GM19328 (cell line): ENCODE measurements at regions not wholly inside any gene's neighbourhood (a gene's known extent, or its start where the extent isn't known, plus 50 kb on each side); places are given as distances from the start of the nearest gene placed in this dataset.

Experiments
- ATAC-seq: cut with Tn5 transposase; IDR thresholded peaks from one replicate; pipeline ENCODE4 v1.9.1; 2021; ENCODE audit warnings: mild to moderate bottlenecking, moderate library complexity; ENCODE audit not compliant: unreplicated experiment

DNA sequence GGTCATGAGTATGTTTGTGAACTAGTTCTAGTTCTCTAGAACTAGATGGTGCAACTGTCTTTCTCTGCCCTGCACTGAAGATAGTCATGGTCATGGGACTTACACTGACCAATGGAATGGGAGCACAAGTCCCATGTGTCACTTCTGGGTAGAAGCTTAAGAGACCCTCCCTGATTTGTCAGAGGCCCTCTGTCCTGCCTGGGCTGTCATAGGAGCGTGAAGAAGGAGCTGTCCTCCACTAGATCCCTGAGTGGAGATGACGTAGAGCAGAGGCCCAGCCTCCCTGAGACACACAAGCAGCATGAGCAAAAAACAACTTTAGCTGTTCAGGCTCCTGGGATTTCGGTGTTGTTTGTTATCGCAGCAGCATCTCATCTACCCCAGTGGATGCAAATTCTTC, 514.5 kb downstream of the PREX1 start:
- ATAC-seq = no peak

DNA sequence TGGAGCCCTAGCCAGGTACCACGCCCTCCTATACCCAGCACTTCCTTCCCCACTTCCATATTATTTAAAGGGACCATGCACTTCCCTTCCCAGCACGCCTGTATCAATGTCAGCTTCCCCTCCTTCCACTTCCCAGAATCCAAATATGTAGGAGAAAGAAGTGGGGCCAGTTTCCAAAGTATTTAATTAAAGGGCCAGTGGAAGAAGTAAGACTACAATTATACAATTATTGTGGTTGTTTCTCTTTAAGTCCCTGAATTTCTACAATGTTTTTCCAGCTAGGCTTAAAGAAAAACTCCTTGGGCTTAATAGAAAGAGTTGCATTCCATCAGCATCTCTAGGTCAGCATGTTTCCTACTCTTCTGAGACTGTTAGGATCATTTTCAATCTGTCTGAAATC, 515.8 kb downstream of the PREX1 start:
- ATAC-seq = no peak

DNA sequence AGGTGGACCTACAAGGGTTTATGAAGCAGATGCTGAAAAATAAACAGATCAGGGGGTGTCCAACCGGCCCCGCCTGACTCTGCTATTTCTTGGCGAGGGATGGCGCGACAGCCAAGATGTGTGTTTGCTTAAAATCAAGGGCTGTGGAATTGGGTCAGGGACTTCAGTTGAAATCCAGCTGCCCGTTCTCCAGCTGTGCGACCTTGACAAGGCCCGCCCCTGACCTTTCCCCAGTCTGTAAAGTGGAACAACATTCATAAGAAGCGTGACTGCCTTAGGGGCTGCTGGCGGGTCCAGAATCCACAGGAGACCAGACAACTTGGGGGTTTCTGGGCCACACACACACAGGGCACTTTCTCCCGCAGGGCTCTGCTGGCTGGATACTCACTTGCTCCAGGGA, 517.5 kb downstream of the PREX1 start:
- ATAC-seq = no peak

DNA sequence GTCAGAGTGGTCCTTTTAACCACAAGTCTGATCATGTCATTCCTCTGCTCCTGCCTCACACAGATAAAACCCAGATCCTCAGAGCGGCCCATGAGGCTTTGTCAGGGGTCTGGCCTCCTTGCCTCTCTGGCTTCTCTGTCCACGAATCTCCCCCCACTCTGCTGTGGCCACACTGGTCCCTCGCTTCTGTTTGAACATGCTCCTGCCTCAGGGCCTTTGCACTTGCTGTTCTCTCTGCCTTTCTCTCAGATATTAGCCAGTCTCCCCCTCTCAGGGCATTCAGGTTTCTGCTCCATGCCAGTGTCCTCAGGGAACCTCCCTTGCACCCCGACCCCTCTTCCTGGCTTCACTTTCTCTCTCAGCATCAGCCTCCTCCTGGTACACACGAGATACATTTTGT, 518.5 kb downstream of the PREX1 start:
- no peak for ATAC-seq

DNA sequence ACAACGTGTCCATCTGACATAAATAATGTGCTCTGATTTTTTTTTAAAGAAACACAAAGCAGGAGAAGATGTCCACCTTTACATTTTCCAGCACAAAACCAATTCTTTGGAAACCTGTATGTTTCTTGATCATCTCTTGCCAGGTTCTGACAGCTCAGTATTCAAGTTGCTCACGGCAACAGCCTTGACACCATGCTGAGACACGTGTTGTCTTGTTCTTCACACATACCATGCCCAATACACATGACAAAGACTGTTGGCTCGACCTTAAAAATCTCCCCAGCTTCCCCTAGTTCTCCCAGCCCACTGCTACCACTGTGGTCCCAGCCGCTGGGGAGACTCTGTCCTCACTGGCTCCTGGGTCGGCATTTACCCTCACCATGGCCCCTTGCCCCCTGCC, 518.9 kb downstream of the PREX1 start:
- ATAC-seq = no peak

DNA sequence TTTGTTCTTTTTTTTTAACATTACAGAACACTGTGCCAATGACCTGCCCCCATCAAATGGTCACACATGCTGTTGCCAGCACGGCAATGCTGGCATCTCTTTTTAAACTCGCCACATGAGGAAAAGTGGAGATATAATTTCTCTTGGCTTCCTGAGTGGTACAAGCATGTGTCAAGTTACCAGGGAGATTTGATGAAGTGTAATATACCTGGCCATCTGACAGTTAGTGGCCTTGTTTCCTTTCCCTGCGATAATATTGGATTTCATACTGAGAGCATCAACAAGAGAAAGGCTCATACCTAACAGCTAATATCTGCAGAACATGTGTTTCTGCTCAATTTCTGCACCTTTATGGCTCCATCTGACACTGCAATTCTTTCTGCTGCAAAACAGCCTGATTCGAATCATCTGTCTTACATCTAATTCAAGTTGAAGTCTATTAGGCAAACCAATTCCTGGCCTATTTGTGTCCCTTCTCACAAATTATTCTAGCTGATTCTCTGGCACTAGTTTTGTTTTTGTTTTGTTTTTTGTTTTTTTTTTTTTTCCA, 519.5 kb downstream of the PREX1 start:
- no peak for ATAC-seq

DNA sequence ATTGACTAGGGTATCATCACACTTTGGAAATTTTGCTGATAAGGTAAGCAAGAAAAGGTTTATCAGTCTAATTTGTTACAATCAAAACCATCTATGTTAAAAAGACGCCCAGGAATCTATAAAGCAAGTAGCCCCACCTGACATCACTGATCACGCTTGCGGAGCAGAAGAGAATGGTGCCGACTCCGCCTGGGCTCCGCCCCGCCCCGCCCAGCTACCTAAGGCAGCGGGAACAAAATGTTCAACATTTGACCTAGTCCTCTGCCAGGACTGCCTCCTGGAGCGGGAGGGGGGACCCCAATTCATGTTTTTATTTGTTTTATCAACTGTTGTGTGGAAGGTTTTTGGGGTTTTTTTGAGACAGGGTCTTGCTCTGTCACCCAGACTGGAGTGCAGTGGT, 520.5 kb downstream of the PREX1 start:
- ATAC-seq = no peak

DNA sequence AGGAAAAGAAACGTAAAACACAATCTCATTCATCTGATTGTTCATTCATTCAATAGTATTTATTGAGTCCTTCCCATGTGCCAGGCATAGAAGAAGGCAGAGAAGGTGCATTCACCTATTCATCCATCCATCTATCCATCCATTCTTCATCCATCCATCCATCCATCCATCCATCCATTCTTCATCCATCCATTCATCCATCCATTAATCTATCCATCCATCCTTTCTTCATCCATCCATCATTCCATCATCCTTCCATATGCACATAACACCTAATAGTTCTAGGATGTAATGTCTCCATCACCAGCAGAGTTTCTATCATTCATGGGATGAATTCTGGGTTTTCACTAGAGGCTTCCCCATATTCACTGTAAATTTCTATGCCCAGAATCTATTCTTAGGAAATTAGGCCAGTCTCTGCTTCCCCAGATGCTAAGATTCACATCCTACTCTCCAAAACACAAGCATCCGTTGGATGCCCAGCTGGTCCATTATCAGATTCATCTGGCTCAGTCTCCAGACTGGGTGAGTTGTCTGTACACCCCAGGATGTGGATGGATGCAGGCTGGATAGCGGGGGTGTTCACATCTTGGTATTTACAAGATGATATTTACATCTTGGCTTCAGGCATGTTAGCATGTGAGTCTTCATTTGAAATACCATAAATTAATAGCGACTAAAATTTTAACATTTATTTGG, 517.7 kb upstream of the SULF2 start:
- ATAC-seq = no peak

DNA sequence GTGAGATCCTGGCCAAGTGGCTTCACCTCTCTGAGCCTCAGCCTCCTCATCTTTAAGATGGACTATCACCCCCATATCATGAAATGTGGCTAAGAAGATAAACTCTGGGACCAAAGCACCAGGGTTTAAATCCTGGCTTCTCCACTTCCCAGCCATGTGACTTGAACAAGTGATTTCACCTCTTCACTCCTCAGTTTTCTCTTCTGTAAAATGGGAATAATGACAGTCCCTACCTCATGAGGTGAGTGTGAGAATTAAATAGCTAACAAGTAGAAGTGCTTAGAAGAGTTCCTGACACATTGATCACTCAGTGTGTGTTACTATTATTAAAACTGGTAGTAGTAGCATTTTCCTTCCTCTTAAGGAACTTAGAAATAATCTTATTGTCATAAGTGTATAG, 516.9 kb upstream of the SULF2 start:
- no peak for ATAC-seq

DNA sequence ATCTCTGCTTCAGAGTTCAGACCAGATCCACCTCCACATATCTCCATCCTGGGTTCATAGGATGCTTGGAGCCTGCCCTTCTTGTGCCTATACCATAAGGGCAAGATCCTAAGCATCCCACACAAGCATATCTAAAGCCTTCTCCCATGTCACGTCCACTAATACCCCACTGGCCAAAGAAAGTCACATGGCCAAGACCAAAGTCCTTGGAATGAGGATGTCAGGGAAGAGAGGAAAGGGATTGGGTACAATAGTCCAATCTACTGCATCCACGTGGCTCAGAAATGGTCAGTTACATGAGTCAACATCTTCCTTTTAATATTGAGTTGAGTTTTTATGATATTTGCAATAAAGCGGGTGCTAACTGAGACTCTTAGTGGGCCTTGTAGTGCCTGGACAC, 515.9 kb upstream of the SULF2 start:
- no peak for ATAC-seq

DNA sequence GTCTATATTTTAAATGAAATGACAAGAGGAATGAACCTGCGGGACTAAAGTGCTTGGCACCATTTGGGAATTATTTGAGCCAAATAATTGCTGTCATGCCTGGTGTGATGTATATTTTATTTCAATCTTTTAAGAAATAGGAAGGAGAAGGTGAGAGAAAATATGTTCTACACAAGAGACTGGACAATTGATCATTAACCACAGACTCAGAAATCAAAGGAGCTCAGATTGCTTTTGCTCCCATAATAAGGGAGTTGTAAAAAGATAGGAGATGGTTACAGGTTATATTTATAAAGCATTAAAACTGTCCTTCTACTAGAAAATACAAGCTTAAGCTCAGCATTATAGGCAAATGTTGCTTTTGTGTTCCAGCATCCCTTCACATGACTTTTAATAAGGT, 515.2 kb upstream of the SULF2 start:
- no peak for ATAC-seq

DNA sequence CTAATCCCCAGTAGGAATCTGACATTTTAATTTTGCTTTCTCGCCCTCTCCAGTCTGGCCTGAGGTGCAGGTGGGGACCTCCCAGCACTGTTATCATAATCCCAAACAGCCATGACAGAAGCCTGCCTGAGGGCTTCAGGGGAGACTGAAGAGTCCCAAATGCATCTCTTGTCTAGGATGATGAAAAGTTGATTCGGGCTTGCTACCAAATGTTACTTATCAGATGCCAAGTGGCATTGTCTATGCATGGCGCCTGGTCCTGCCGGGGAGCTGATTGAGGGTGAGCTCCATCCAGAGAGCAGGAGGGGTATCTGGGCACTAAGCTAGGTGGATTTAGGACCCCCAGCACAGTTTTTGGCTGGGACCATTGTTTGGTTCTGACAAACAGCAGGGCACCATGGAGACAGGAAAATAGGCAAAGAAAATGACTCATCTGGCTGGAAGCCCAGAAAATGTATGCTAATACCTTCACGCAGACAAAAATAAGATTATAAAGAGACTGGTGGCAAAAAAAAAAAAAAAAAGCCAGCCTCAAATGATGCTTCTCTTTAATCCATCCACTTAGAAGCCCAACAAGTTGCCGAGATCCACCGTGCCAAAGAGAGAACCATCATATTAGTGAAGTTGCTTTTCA, 513.7 kb upstream of the SULF2 start:
- no peak for ATAC-seq

DNA sequence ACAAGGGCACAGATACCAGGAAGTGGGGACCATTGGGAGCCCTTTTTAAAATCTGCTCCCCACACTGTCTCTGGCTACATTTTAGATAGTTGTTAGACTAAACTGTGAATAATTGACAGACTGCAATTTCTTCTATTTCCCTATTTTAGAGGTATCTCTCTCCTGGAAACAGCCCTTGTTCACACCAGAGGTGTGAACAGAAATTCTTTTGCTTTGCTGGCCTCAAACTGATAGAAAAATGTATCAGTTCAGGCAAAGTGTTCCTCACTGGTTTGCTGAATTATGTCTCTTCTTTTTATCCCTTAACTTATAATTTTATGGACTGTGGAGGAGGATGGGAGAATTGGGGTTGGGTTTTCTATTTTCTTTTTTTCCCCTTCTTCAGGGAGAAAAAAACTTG, 513.2 kb upstream of the SULF2 start:
- ATAC-seq = no peak

DNA sequence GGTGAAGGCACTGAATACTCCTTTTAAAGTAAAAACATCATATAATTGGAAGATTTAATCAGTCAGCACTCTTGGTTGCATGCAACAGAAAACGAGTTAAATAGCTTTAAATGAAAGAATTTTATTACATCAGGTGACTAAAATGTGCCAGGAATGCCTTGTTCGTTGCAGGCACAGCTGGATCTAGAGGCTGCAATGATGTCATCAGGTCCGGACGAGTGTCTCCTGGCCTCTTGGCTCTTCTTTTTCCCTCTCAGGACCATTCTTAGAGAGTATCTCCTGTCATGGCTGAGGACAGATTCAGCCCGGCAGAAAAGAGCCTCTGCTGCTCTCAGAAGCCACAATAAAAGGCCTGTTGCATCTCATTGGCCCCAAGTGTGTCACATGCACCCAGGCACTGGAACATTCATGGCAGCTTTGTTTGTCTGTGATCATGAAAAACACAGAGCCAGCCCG, 510.7 kb upstream of the SULF2 start:
- ATAC-seq = no peak

DNA sequence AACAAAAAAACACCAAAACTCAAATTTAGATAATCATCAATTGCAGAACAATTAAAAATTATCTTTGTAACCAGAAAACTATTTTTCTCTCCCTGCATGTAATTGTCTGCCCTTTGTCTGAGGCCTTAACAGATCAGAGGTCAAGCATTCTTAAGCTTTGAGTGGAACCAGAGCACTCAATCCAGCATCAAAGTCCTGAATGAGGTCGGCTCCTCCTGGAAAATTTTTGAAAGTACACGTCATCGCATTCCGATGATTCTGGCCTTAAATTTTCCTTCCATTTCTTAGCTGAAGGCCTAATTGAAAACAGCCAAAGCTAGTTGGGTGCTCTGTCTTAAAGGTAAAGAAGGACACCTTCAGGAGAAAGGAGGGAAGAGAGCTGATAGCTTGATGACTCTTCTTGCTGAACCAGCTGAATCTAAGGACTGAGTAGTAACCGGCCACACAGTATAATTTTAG, 510.2 kb upstream of the SULF2 start:
- no peak for ATAC-seq

DNA sequence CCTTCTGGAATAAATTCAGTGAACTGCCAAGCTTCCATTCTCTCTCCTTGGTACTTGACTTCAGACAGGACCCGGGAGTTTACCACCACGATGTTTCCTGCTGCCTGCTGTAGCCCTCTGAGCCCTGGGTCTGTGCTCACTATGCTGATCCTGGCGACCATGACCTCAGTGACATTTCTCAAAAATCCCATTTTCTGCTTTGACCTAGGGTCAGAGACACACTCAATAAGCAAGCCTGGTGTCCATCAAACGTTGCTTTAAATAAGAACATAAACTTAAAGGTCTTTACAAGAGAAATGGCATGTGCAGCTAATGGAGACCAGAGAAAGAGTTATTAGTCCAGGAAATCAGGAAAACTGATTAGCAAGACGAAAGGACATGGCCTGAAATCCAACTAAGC, 509.7 kb upstream of the SULF2 start:
- ATAC-seq = no peak

DNA sequence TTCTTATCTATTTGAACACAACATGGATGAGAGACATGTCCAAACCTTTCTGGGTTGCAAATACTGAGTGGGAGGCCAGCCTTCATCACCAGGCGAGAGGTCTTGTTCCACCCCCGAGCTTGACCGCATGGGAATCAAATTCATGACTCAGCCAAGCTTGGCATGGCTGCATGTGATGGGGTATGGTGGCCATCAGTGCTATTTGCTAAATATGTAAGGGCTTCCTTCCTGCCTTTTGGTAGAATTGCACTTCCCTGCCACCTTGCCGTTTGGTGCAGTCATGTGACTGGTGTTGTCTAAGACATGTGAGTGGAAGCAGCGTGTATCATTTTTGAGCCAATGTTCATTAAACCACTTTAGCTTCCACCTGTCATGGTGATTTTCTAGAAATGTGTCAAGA, 508.9 kb upstream of the SULF2 start:
- ATAC-seq = no peak

DNA sequence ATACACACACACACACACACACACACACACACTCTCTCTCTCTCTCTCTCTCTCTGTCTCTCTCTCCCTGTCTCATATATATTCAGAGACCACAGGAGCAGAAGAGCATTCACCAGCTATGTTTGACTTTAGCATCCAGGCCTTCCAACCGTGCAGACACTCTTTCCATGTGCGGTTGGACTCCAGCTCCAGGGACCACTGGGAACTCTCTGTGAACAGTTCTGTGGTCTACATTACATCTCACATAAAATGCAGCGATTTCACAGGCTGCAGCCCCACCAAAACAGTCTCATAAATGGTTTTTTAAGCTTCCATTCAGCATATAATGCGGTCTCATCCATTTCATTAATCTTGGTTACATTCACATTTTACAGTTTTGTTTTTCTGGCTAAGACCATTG, 508.4 kb upstream of the SULF2 start:
- no peak for ATAC-seq

DNA sequence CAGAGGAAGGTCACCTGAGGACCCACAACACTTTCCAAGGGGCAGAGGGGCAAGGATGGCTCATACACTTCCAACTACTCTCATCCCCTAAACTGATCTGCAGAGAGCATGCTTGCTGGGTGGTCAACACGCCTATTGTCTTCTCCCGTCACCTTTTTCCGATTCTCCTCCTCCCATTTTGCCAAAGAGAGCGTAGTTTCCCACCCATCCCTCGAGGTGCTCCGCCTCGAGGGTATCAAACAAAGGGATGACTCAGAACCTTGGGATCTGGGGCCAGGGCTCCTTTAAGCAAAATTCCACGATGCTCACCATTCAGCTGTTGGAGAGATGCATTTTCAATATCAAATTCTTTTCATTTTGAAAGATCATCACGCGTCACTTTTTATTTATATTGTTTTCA, 507.5 kb upstream of the SULF2 start:
- ATAC-seq = no peak

DNA sequence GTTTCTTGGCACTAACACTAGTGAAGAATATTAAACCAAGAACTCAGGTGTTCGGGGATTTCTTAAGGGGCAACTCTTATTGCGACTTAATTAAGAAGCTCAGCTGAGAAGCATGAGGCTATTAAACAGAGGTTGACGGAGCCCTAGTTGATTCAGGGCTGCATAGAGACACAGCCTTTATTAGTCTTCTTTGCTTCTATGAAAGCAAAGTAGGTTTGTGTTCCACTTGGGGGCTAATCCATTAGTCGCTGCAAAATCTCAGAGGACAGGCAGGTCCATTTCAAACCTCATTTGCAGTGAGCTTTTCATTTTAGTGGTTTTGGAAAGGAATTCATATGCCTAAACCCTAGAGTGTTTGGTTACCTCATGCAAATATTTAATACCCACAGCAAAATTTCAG, 506.6 kb upstream of the SULF2 start:
- no peak for ATAC-seq

DNA sequence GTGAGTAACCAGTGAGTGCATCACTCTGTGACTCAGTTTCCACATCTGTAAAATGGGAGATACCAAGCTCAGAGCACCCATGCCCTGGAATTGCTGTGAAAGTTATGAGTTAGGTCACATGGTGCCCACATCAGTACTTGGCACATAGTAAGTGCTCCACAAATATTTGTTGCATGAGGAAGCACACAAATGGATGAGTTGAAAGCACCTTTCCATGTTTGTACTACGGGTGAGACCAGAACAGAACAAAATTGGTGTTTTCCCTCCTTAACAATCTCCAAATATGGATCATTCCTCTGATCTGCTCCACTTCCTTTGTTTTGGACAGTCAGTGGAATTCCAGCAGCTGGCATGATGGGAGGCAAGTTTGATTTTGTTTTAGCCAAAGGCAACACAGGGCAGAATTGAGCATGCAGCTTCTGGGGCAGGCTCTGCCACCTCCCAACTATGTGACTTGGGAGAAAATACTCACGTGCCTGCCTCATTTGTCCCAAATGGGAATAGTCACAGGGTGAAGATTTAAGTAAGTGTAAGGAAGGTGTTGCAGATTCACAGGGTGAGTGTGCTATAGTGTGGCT, 503.7 kb upstream of the SULF2 start:
- ATAC-seq = no peak

DNA sequence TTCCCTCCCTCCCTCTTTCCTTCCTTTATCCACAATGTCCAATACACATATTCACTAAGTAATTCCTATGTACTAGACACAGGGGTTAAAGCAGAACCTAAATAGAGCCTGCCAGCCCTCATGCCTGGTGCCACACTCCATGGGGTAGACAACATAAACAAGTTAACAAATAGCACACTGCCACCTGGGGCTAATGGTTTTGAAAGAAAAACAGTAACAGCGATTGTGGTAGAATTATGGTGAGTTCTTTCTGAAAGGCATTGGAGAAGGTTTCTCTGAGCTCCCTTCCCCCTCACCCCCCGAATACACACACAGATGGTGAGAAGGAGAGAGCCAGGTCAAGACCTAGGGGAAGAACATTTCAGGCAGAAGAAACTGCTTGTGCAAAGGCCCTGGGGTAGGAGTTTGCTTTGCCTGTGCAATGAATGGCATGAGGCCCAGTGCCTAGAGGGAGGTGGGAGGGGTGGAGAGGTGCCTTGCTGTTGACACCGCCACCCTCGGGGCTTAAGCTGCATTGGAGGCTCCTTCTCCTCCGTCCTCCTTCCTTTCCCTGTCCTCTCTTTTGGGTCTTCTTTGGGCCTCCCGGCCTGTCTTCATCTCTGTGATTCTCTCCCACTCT, 502.4 kb upstream of the SULF2 start:
- no peak for ATAC-seq
